Heart right ventricle (tissue), 16 donors: ENCODE measurements at regions not wholly inside any gene's neighbourhood (a gene's known extent, or its start where the extent isn't known, plus 50 kb on each side); places are given as distances from the start of the nearest gene placed in this dataset.

Experiments used
- ATAC-seq, 8 donors: fragments of 200-7000 bp; cut with Tn5 transposase; one replicate each; pipeline ENCODE4 v1.9.1; 2020; ENCODE audit warnings: mild to moderate bottlenecking in 8 of 8, moderate library complexity in 8 of 8, moderate number of reproducible peaks in 1 of 8
- DNase-seq, 2 donors: peaks; one replicate each; pipeline ENCODE4 v3.0.0-alpha.2; 2020
- H3K27ac ChIP-seq, 10 donors: fragments of 200-600 bp; sonication (generic) in 2 of 10; one replicate each; pipeline versions ENCODE4 v1.5.0 to v1.8.0; 2020 to 2022; ENCODE audit warnings: mild to moderate bottlenecking in 3 of 10
- H3K27me3 ChIP-seq, 7 donors: fragments of 200-600 bp; one replicate each; pipeline ENCODE4 v1.8.0; 2021 to 2022; ENCODE audit warnings: mild to moderate bottlenecking in 2 of 7
- H3K36me3 ChIP-seq, 9 donors: fragments of 200-600 bp; sonication (generic) in 1 of 9; one replicate each; pipeline versions ENCODE4 v1.5.0 to v1.8.0; 2020 to 2022; ENCODE audit warnings: mild to moderate bottlenecking in 2 of 9
- H3K4me1 ChIP-seq, 9 donors: fragments of 200-600 bp; sonication (generic) in 1 of 9; one replicate each; pipeline versions ENCODE4 v1.5.0 to v1.8.0; 2020 to 2022; ENCODE audit warnings: mild to moderate bottlenecking in 4 of 9
- H3K4me3 ChIP-seq, 10 donors: fragments of 200-600 bp; sonication (generic) in 2 of 10; one replicate each; pipeline versions ENCODE4 v1.5.0 to v1.8.0; 2020 to 2022; ENCODE audit warnings: mild to moderate bottlenecking in 7 of 10, moderate library complexity in 2 of 10
- H3K9me3 ChIP-seq, 11 donors: fragments of 200-600 bp in 10 of 11; sonication (generic) in 2 of 11; one replicate each; pipeline versions ENCODE4 v1.5.0 to v1.8.0; 2013 to 2022; ENCODE audit warnings: mild to moderate bottlenecking in 2 of 11, control low read depth in 1 of 11, moderate library complexity in 1 of 11
- WGBS, 2 donors: extraction: QIAGEN DNeasy Blood & Tissue Kit; methylation state at CpG; one replicate each; pipeline ENCODE4 v1.1.7; 2013; ENCODE audit warnings: inconsistent platforms in 1 of 2; 5-methylcytosine and 5-hydroxymethylcytosine counted together
- intact Hi-C, 10 donors: fragments of 100-400 bp; cut with DNase I; formaldehyde crosslinking; loops; one replicate each; pipeline versions ENCODE4 v1.11.1 to v1.14.2; 2022
- TF ChIP-seq, protein P1 (sequence below), 9 donors: fragments of 200-600 bp; sonication (generic) in 2 of 9; IDR thresholded peaks; one replicate each; pipeline versions ENCODE4 v1.5.0 to v1.8.0; 2021 to 2022; ENCODE audit warnings: antibody characterized with exemption in 9 of 9, mild to moderate bottlenecking in 5 of 9, moderate library complexity in 1 of 9
- donor health status: Arrhythmogenic right ventricular cardiomyopathy.
- donor health status: ischemic (EF 13 %, LVEDD 7.1; RV severe dilation, severe dysfunction).
- donor health status: healthy with polysubstance abuse.
- donor health status: DM: no; HTN: yes; CAD: no.
- donor health status: DM: no; HTN: no; CAD: no.
- donor health status: ischemic (EF 25% LVEDD 6.9; RV normal size, moderate dysfunction).
- donor health status: ischemic (EF 25% LVEDD 5.7; RV mildly dilated, moderate dysfunction).
- donor health status: healthy.
- donor health status: DM: yes; HTN: yes; CAD: no.
- donor health status: Ischemic cardiomyopathy.
- donor health status: ischemic (EF 35%, LVEDD 5.7; RV mildly dilated, moderate dysfunction).
- donor health status: nonischemic (EF 11% LVEDD 7.7; RV severe dilation, severe dysfunction).
- donor health status: DM: yes; HTN: yes; CAD: no.
- donor health status: PGD.
- donor health status: ischemic (EF 29% LVEDD 5.4; RV normal size, mild dysfunction).
- donor health status: nonischemic (EF 23%, LVEDD 6.1; RV moderate dilation, normal function).

GRCh38 chr5:110225949-110226348 lies 500.5 kb downstream of the TMEM232 start:
- Histone ChIP-seq H3K27me3 (no peaks in the 10 kb centered on the region), H3K27ac (no peak overlapping the region), H3K4me3 (no peak overlapping the region), H3K9me3 (peaks cover 0 to 97% (median 30%) of the 10 kb centered on the region in 11 donors), H3K4me1 (no peaks in the 10 kb centered on the region), H3K36me3 (no peaks in the 10 kb centered on the region)
- DNase-seq: no peak
- WGBS, 2 donors: 88 to 90% methylated on average over 1 of the region's 1 CpG
- TF ChIP-seq, protein P1, sequence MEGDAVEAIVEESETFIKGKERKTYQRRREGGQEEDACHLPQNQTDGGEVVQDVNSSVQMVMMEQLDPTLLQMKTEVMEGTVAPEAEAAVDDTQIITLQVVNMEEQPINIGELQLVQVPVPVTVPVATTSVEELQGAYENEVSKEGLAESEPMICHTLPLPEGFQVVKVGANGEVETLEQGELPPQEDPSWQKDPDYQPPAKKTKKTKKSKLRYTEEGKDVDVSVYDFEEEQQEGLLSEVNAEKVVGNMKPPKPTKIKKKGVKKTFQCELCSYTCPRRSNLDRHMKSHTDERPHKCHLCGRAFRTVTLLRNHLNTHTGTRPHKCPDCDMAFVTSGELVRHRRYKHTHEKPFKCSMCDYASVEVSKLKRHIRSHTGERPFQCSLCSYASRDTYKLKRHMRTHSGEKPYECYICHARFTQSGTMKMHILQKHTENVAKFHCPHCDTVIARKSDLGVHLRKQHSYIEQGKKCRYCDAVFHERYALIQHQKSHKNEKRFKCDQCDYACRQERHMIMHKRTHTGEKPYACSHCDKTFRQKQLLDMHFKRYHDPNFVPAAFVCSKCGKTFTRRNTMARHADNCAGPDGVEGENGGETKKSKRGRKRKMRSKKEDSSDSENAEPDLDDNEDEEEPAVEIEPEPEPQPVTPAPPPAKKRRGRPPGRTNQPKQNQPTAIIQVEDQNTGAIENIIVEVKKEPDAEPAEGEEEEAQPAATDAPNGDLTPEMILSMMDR (IDR thresholded peaks at IDR 0.05): no peak
- no peak for ATAC-seq
- intact Hi-C loops: no loop called here

DNA sequence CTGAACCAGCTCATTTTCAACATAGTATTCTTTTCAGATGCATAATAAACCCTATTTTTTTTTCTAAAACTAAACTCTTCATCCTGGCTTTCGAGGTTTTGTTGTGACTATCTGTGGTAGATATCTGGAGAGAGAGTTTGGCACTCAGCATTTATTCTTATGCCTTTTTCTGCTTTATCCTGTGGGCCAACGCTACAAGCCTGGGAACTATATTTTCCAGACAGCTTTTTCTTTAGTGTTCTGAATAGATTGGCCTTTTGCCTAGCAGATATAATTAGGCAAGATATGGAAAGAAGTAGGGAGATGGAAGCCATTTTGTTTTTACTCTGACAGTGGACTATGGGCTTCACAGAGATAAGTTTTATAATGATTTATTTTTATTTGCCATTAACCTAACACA lies 486.7 kb downstream of the TMEM232 start:
- intact Hi-C loops: no loop called here
- DNase-seq (no peak), ATAC-seq (no peak)
- Histone ChIP-seq H3K36me3 (no peaks in the 10 kb centered on the region), H3K4me3 (no peak overlapping the region), H3K4me1 (no peaks in the 10 kb centered on the region), H3K27me3 (no peaks in the 10 kb centered on the region), H3K9me3 (peaks cover 0 to 20% (median 0%) of the 10 kb centered on the region in 11 donors), H3K27ac (no peak overlapping the region)
- 53 to 55% methylated on average over 2 of the region's 2 CpGs for WGBS, 2 donors
- TF ChIP-seq, protein P1 (IDR thresholded peaks at IDR 0.05): no peak

- 89 to 93% methylated on average over 4 of the region's 4 CpGs for WGBS, 2 donors
- intact Hi-C loops: no loop called here
- DNase-seq: no peak
- ATAC-seq: no peak
- Histone ChIP-seq H3K36me3 (no peaks in the 10 kb centered on the region), H3K27ac (no peak overlapping the region), H3K4me1 (no peaks in the 10 kb centered on the region), H3K4me3 (no peak overlapping the region), H3K27me3 (no peaks in the 10 kb centered on the region), H3K9me3 (peaks cover 0 to 15% (median 0%) of the 10 kb centered on the region in 11 donors)
- TF ChIP-seq, protein P1 (IDR thresholded peaks at IDR 0.05): no peak
Measured at GRCh38 chr5:110242950-110243349, 483.5 kb downstream of the TMEM232 start.

DNA sequence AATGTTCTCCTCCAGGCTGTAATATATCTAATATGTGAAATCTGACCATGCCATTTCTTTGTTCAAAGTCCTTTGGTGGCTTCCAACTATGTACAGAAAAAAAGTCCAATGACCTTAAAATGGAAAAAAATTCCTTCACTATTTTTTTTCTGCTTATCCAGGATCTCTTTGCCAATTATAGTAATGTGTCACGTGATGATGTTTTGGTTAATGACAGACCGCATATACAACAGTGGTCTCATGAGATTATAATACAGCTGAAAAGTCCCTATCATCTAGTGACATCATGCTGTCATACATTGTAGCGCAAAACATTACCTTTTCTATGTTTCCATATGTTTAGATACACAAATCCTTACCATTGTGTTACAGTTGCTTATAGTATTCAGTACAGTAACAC lies 477.6 kb downstream of the TMEM232 start:
- Histone ChIP-seq H3K27ac (no peak overlapping the region), H3K36me3 (no peaks in the 10 kb centered on the region), H3K4me1 (no peaks in the 10 kb centered on the region), H3K27me3 (peaks cover 0 to 8% (median 0%) of the 10 kb centered on the region in 7 donors), H3K4me3 (no peak overlapping the region), H3K9me3 (peaks cover 0 to 3% (median 0%) of the 10 kb centered on the region in 11 donors)
- intact Hi-C loops: no loop called here
- DNase-seq: no peak
- no peak for ATAC-seq
- 72 to 77% methylated on average over 3 of the region's 3 CpGs for WGBS, 2 donors
- TF ChIP-seq, protein P1 (IDR thresholded peaks at IDR 0.05): no peak
